WTC11 (cell line): ENCODE measurements at regions not wholly inside any gene's neighbourhood (a gene's known extent, or its start where the extent isn't known, plus 50 kb on each side); places are given as distances from the start of the nearest gene placed in this dataset.
A peak's percentile ranks its signal among the peaks of the same experiment; 100 is the strongest.

Source experiments
- ATAC-seq: fragments of 200-7000 bp; cut with Tn5 transposase; 2 replicates; pipeline ENCODE4 v1.10.0; 2021; ENCODE audit warnings: mild to moderate bottlenecking, moderate library complexity
- CTCF ChIA-PET: fragments of 300-600 bp; sonication (Branson Sonifier 250); formaldehyde crosslinking; loops from one replicate; lab custom pipeline; 2021; ENCODE audit warnings: antibody characterized with exemption; lab: Charles Lee
- POLR2A ChIA-PET: fragments of 350-600 bp; sonication (Branson Sonifier 250); formaldehyde crosslinking; loops from one replicate; lab custom pipeline; 2021; ENCODE audit warnings: antibody characterized with exemption; lab: Charles Lee
- DNase-seq: peaks from one replicate; pipeline ENCODE4 v3.0.0; 2021; ENCODE audit warnings: low spot score
- H3K27ac Mint-ChIP-seq: 2 replicates; pipeline ENCODE4 v1.8.0; 2021; ENCODE audit warnings: mixed read lengths
- H3K27me3 Mint-ChIP-seq: 2 replicates; pipeline ENCODE4 v1.8.0; 2021; ENCODE audit warnings: low read depth, mild to moderate bottlenecking, moderate library complexity, mixed read lengths
- H3K36me3 Mint-ChIP-seq: 2 replicates; pipeline ENCODE4 v1.8.0; 2021; ENCODE audit warnings: mixed read lengths
- H3K4me1 Mint-ChIP-seq: 2 replicates; pipeline ENCODE4 v1.8.0; 2022; ENCODE audit warnings: mixed read lengths
- H3K4me3 Mint-ChIP-seq: 2 replicates; pipeline ENCODE4 v1.8.0; 2021; ENCODE audit warnings: mild to moderate bottlenecking, moderate library complexity, mixed read lengths
- H3K9me3 Mint-ChIP-seq: 2 replicates; pipeline ENCODE4 v1.8.0; 2021; ENCODE audit warnings: mixed read lengths
- CREM ChIP-seq: sonication (generic); formaldehyde crosslinking; IDR thresholded peaks from 2 replicates; pipeline ENCODE4 v1.8.1; 2022; ENCODE audit warnings: mild to moderate bottlenecking, missing genetic modification reagents, moderate library complexity
- GABPB1 ChIP-seq: sonication (generic); formaldehyde crosslinking; IDR thresholded peaks from 2 replicates; pipeline ENCODE4 v1.8.1; 2023; ENCODE audit warnings: mild to moderate bottlenecking, missing genetic modification reagents
- JAZF1 ChIP-seq: fragments of 250-450 bp; sonication (Bioruptor Pico); IDR thresholded peaks from 2 replicates; pipeline ENCODE4 v1.9.0; 2021; ENCODE audit warnings: moderate library complexity, mild to moderate bottlenecking, inconsistent platforms
- JUN ChIP-seq: sonication (generic); formaldehyde crosslinking; IDR thresholded peaks from 2 replicates; pipeline ENCODE4 v1.8.0; 2023; ENCODE audit warnings: mild to moderate bottlenecking, missing genetic modification reagents
- MYBL2 ChIP-seq: sonication (generic); formaldehyde crosslinking; IDR thresholded peaks from 2 replicates; pipeline ENCODE4 v1.8.1; 2023; ENCODE audit warnings: mild to moderate bottlenecking, moderate library complexity, missing genetic modification reagents
- NFE2L1 ChIP-seq: sonication (generic); formaldehyde crosslinking; IDR thresholded peaks from 2 replicates; pipeline ENCODE4 v1.8.1; 2023; ENCODE audit warnings: missing genetic modification reagents
- SMAD4 ChIP-seq: sonication (generic); formaldehyde crosslinking; IDR thresholded peaks from 2 replicates; pipeline ENCODE4 v1.8.0; 2022; ENCODE audit warnings: mild to moderate bottlenecking, missing genetic modification reagents
- ZNF219 ChIP-seq: sonication (generic); formaldehyde crosslinking; IDR thresholded peaks from 2 replicates; pipeline ENCODE4 v1.8.0; 2023; ENCODE audit warnings: missing genetic modification reagents, mild to moderate bottlenecking, borderline replicate concordance
- TF ChIP-seq, protein P1 (sequence below): sonication (generic); formaldehyde crosslinking; IDR thresholded peaks from 2 replicates; pipeline ENCODE4 v1.8.0; 2023; ENCODE audit warnings: missing genetic modification reagents, mild to moderate bottlenecking, borderline replicate concordance
- TF ChIP-seq, protein P2 (sequence below): sonication (generic); formaldehyde crosslinking; IDR thresholded peaks from 2 replicates; pipeline ENCODE4 v1.8.1; 2023; ENCODE audit warnings: mild to moderate bottlenecking, missing genetic modification reagents, moderate library complexity
- TF ChIP-seq, protein P3 (sequence below): sonication (generic); formaldehyde crosslinking; IDR thresholded peaks from 2 replicates; pipeline ENCODE4 v1.8.1; 2022; ENCODE audit warnings: low read depth, missing genetic modification reagents, borderline replicate concordance
- TF ChIP-seq, protein P4 (sequence below): sonication (generic); formaldehyde crosslinking; IDR thresholded peaks from 2 replicates; pipeline ENCODE4 v1.8.0; 2022; ENCODE audit warnings: mild to moderate bottlenecking, missing genetic modification reagents
- TF ChIP-seq, protein P5 (sequence below): sonication (generic); formaldehyde crosslinking; IDR thresholded peaks from 2 replicates; pipeline ENCODE4 v1.8.1; 2023; ENCODE audit warnings: mild to moderate bottlenecking, missing genetic modification reagents
- TF ChIP-seq, protein P6 (sequence below): sonication (generic); formaldehyde crosslinking; IDR thresholded peaks from 2 replicates; pipeline ENCODE4 v1.8.0; 2022; ENCODE audit warnings: mild to moderate bottlenecking, missing genetic modification reagents
- TF ChIP-seq, protein P7 (sequence below): sonication (generic); formaldehyde crosslinking; IDR thresholded peaks from 2 replicates; pipeline ENCODE4 v1.8.1; 2023; ENCODE audit warnings: mild to moderate bottlenecking, missing genetic modification reagents

DNA sequence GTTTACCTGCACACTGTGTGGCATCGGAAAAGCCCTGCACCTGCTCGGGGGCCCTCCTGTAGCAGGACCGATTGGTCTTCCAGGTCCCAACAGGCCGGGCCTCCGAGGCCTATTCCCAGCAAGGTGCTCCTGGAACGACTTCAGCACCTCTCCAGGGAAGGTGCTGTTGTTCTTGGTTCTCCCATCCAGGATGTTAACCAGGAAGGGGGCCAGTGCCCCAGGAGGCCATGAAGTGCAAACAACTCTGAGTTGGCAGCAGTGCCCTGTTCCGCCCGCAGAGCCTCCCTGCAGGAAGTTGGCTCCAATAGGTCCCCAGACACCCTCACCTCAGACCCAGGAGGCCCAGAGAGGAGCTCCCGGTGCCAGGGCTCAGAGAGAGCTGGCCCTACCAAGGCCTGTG is 64.0 kb upstream of the DUSP5 start (continued):
- TF ChIP-seq, protein P1, sequence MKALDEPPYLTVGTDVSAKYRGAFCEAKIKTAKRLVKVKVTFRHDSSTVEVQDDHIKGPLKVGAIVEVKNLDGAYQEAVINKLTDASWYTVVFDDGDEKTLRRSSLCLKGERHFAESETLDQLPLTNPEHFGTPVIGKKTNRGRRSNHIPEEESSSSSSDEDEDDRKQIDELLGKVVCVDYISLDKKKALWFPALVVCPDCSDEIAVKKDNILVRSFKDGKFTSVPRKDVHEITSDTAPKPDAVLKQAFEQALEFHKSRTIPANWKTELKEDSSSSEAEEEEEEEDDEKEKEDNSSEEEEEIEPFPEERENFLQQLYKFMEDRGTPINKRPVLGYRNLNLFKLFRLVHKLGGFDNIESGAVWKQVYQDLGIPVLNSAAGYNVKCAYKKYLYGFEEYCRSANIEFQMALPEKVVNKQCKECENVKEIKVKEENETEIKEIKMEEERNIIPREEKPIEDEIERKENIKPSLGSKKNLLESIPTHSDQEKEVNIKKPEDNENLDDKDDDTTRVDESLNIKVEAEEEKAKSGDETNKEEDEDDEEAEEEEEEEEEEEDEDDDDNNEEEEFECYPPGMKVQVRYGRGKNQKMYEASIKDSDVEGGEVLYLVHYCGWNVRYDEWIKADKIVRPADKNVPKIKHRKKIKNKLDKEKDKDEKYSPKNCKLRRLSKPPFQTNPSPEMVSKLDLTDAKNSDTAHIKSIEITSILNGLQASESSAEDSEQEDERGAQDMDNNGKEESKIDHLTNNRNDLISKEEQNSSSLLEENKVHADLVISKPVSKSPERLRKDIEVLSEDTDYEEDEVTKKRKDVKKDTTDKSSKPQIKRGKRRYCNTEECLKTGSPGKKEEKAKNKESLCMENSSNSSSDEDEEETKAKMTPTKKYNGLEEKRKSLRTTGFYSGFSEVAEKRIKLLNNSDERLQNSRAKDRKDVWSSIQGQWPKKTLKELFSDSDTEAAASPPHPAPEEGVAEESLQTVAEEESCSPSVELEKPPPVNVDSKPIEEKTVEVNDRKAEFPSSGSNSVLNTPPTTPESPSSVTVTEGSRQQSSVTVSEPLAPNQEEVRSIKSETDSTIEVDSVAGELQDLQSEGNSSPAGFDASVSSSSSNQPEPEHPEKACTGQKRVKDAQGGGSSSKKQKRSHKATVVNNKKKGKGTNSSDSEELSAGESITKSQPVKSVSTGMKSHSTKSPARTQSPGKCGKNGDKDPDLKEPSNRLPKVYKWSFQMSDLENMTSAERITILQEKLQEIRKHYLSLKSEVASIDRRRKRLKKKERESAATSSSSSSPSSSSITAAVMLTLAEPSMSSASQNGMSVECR (CRISPR knock-in tag): no peak

DNA sequence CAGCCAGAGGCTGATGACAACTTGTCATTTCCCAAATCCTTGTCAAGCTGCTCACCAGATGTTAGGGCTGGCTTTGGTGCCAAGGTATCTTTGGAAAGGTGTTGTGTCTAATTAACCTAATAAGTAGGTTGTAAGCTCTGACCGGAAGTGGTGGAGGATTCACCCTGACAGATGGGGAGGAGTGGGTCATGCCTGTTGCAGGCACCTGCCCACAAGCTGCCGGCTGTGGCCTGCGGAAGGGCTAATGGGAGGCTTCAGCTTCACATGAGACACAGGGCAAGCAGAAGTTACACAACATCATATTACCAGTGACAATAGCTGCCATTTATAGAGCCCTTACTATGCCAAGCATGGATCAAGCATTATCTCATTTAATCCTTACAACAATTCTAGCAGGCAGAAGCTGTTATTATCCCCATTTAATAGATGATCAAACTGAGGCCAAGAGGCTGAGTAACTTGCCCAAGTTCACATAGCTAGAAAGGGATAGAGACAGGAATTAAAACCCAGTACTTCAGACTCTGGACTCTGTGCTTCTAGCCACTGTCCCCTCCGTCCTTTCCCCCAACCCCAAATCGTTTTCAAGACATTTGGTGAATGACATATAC is 63.1 kb upstream of the DUSP5 start:
- ATAC-seq: no peak
- no peaks in the 10 kb centered on the region; the same call in 1 of the 2 replicates for H3K27me3 Mint-ChIP-seq
- ChIA-PET POLR2A (no interaction called here), CTCF (no interaction called here)
- no peak overlapping the region for H3K4me3 Mint-ChIP-seq
- H3K4me1 Mint-ChIP-seq: peaks cover 10% of the 10 kb centered on the region
- H3K36me3 Mint-ChIP-seq: no peaks in the 10 kb centered on the region
- no peak overlapping the region for H3K27ac Mint-ChIP-seq
- DNase-seq: peak; percentile 1
- peaks cover 9% of the 10 kb centered on the region for H3K9me3 Mint-ChIP-seq
- TF ChIP-seq CREM (CRISPR knock-in tag) (no peak), NFE2L1 (CRISPR knock-in tag) (no peak), GABPB1 (CRISPR knock-in tag) (no peak), MYBL2 (no peak), JAZF1 (CRISPR knock-in tag) (no peak), SMAD4 (CRISPR knock-in tag) (no peak), JUN (CRISPR knock-in tag) (no peak), ZNF219 (CRISPR knock-in tag) (no peak)
- TF ChIP-seq, protein P2, sequence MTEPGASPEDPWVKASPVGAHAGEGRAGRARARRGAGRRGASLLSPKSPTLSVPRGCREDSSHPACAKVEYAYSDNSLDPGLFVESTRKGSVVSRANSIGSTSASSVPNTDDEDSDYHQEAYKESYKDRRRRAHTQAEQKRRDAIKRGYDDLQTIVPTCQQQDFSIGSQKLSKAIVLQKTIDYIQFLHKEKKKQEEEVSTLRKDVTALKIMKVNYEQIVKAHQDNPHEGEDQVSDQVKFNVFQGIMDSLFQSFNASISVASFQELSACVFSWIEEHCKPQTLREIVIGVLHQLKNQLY (CRISPR knock-in tag): no peak
- TF ChIP-seq, protein P3, sequence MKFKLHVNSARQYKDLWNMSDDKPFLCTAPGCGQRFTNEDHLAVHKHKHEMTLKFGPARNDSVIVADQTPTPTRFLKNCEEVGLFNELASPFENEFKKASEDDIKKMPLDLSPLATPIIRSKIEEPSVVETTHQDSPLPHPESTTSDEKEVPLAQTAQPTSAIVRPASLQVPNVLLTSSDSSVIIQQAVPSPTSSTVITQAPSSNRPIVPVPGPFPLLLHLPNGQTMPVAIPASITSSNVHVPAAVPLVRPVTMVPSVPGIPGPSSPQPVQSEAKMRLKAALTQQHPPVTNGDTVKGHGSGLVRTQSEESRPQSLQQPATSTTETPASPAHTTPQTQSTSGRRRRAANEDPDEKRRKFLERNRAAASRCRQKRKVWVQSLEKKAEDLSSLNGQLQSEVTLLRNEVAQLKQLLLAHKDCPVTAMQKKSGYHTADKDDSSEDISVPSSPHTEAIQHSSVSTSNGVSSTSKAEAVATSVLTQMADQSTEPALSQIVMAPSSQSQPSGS: no peak
- TF ChIP-seq, protein P4, sequence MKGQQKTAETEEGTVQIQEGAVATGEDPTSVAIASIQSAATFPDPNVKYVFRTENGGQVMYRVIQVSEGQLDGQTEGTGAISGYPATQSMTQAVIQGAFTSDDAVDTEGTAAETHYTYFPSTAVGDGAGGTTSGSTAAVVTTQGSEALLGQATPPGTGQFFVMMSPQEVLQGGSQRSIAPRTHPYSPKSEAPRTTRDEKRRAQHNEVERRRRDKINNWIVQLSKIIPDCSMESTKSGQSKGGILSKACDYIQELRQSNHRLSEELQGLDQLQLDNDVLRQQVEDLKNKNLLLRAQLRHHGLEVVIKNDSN (CRISPR knock-in tag): no peak
- TF ChIP-seq, protein P5, sequence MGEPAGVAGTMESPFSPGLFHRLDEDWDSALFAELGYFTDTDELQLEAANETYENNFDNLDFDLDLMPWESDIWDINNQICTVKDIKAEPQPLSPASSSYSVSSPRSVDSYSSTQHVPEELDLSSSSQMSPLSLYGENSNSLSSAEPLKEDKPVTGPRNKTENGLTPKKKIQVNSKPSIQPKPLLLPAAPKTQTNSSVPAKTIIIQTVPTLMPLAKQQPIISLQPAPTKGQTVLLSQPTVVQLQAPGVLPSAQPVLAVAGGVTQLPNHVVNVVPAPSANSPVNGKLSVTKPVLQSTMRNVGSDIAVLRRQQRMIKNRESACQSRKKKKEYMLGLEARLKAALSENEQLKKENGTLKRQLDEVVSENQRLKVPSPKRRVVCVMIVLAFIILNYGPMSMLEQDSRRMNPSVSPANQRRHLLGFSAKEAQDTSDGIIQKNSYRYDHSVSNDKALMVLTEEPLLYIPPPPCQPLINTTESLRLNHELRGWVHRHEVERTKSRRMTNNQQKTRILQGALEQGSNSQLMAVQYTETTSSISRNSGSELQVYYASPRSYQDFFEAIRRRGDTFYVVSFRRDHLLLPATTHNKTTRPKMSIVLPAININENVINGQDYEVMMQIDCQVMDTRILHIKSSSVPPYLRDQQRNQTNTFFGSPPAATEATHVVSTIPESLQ (CRISPR knock-in tag): no peak
- TF ChIP-seq, protein P6, sequence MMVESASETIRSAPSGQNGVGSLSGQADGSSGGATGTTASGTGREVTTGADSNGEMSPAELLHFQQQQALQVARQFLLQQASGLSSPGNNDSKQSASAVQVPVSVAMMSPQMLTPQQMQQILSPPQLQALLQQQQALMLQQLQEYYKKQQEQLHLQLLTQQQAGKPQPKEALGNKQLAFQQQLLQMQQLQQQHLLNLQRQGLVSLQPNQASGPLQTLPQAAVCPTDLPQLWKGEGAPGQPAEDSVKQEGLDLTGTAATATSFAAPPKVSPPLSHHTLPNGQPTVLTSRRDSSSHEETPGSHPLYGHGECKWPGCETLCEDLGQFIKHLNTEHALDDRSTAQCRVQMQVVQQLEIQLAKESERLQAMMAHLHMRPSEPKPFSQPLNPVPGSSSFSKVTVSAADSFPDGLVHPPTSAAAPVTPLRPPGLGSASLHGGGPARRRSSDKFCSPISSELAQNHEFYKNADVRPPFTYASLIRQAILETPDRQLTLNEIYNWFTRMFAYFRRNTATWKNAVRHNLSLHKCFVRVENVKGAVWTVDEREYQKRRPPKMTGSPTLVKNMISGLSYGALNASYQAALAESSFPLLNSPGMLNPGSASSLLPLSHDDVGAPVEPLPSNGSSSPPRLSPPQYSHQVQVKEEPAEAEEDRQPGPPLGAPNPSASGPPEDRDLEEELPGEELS: no peak
- TF ChIP-seq, protein P7, sequence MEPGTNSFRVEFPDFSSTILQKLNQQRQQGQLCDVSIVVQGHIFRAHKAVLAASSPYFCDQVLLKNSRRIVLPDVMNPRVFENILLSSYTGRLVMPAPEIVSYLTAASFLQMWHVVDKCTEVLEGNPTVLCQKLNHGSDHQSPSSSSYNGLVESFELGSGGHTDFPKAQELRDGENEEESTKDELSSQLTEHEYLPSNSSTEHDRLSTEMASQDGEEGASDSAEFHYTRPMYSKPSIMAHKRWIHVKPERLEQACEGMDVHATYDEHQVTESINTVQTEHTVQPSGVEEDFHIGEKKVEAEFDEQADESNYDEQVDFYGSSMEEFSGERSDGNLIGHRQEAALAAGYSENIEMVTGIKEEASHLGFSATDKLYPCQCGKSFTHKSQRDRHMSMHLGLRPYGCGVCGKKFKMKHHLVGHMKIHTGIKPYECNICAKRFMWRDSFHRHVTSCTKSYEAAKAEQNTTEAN (CRISPR knock-in tag): no peak
